Astrocyte of the spinal cord (primary cell): ENCODE measurements at regions not wholly inside any gene's neighbourhood (a gene's known extent, or its start where the extent isn't known, plus 50 kb on each side); places are given as distances from the start of the nearest gene placed in this dataset.
A peak's percentile ranks its signal among the peaks of the same experiment; 100 is the strongest.

Experiments
- DNase-seq: peaks from one replicate; pipeline ENCODE4 v3.0.0; 2011; ENCODE audit warnings: low read depth, low spot score
- H3K4me3 ChIP-seq: 2 replicates; pipeline ENCODE4 v1.5.1; 2011; ENCODE audit warnings: low read depth, mild to moderate bottlenecking, low read length, moderate library complexity
- CTCF ChIP-seq: IDR thresholded peaks from 2 replicates; pipeline ENCODE4 v1.5.1; 2012; ENCODE audit warnings: low read depth, mild to moderate bottlenecking, low read length, inconsistent platforms
- in situ Hi-C: cut with HindIII; loops from 2 replicates; pipeline ENCODE4 v1.10.0; 2017; ENCODE audit warnings: low sequenced_read_pairs

GRCh38 chr4:176489001-176489400 is 169.2 kb downstream of the SPCS3 start:
- DNase-seq, result no peak
- TF ChIP-seq CTCF, result no peak
- in situ Hi-C loops, result no loop called here
- H3K4me3 ChIP-seq, result no peak overlapping the region

- in situ Hi-C loops, result no loop called here
- no peak for DNase-seq
- TF ChIP-seq CTCF, result no peak
- H3K4me3 ChIP-seq, result no peak overlapping the region
Measured at GRCh38 chr4:176492646-176493302, 173.0 kb downstream of the SPCS3 start.

GRCh38 chr4:176498617-176499256 is 179.0 kb downstream of the SPCS3 start:
- in situ Hi-C loops, result no loop called here
- no peak overlapping the region for H3K4me3 ChIP-seq
- peak; percentile 8 for DNase-seq
- TF ChIP-seq CTCF, result no peak

- TF ChIP-seq CTCF, result no peak
- peak; percentile 59 for DNase-seq
- no peak overlapping the region for H3K4me3 ChIP-seq
- in situ Hi-C loops, result no loop called here
Measured at GRCh38 chr4:176499518-176499917, 179.8 kb downstream of the SPCS3 start.

GRCh38 chr4:176500894-176501293 is 181.1 kb downstream of the SPCS3 start:
- no peak for TF ChIP-seq CTCF
- in situ Hi-C loops, result no loop called here
- no peak for DNase-seq
- no peak overlapping the region for H3K4me3 ChIP-seq

GRCh38 chr4:176504118-176504517 is 184.4 kb downstream of the SPCS3 start:
- no peak for TF ChIP-seq CTCF
- no peak for DNase-seq
- in situ Hi-C loops, result no loop called here
- no peak overlapping the region for H3K4me3 ChIP-seq
